Activated CD4-positive, alpha-beta T cell treated with anti-CD3 and anti-CD28 coated beads for 24 hours (primary cell): ENCODE measurements at regions not wholly inside any gene's neighbourhood (a gene's known extent, or its start where the extent isn't known, plus 50 kb on each side); places are given as distances from the start of the nearest gene placed in this dataset.

Experiments
- DNase-seq, 2 donors: peaks; one replicate each; pipeline ENCODE4 v3.0.0-alpha.2; 2020; ENCODE audit warnings: low read depth in 2 of 2

GRCh38 chr15:37260255-37260654, 159.9 kb upstream of the MEIS2 start:
- no peak for DNase-seq

DNA sequence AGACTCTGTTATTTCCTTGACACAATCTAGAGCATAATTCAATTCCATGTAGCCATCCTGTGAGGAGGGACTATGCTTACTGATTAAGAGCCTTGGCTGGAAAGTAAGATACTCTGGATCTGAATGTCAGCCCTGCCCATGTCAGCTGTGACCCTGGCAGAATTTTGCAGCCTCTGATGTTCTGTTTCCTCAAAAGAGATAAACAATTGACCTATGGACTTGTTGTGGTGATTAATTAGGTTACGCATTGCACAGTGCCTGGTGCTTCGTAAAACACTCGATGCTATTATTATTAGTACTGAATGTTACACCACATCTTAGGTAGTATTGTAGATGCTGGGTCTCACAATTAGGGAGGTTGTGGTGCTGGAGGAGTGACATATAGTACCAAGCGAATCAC, 161.3 kb upstream of the MEIS2 start:
- no peak for DNase-seq

DNA sequence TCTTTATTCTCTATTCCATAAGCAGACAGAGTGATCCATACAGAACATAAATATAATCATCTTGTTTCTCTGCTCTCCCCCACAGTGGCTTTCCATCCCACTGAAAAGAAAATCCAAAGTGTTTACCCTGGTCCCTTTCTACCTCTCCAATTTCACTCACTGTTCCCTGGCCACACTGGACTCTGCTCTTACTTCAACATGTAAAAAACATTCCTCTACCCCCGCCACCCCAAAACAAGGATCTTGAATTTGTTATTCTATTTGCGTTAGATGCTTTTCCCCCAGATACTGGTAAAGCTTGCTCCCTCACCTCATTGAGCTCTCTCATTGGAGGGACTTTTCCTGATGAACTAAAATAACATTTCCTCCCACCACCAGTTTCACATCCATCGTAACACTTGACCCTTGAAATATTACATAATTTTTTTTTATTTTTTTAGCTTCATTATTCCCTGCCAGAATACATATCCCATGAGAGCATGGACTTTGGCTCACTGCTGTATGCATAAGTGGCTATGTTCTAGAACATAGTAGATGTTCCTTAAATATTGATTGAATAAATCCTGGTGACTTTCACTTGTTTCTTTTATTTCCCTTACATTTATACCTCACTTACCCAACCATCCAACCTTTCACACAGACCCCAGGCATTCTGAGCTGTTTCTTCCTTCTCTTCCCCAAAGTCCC, 162.7 kb upstream of the MEIS2 start:
- no peak for DNase-seq

GRCh38 chr15:37289109-37289765, 188.9 kb upstream of the MEIS2 start:
- no peak for DNase-seq

GRCh38 chr15:37291920-37292319, 191.6 kb upstream of the MEIS2 start:
- DNase-seq, result no peak

GRCh38 chr15:37298271-37298670, 197.9 kb upstream of the MEIS2 start:
- DNase-seq, result no peak

DNA sequence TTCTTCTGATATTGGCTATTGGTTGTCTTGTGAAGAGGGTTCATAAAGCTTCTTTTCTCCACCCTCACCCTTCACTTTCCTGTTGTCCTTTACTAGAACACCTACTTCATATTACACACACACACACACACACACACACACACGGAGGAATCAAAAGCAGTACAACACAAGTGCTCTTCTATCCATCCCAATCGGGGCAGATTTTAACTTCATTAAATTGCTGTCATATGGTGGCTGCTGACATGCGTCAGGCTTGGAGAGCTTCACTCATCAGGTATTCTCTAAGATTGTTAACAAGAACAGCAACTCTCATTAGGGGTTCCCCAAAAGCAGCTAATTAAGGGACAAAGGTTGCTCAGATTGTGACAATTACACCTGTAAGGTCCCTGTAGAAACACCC, 239.1 kb upstream of the MEIS2 start:
- DNase-seq, result no peak

- DNase-seq, result no peak
These were observed 239.5 kb upstream of the MEIS2 start for GRCh38 chr15:37339856-37340255.

- DNase-seq, result no peak
These were observed 240.1 kb upstream of the MEIS2 start for GRCh38 chr15:37340438-37340837.

GRCh38 chr15:37359101-37359892, 258.9 kb upstream of the MEIS2 start:
- no peak for DNase-seq

- no peak for DNase-seq
These were observed 259.5 kb upstream of the MEIS2 start for GRCh38 chr15:37359893-37360290.

GRCh38 chr15:37360724-37361123, 260.4 kb upstream of the MEIS2 start:
- no peak for DNase-seq

DNA sequence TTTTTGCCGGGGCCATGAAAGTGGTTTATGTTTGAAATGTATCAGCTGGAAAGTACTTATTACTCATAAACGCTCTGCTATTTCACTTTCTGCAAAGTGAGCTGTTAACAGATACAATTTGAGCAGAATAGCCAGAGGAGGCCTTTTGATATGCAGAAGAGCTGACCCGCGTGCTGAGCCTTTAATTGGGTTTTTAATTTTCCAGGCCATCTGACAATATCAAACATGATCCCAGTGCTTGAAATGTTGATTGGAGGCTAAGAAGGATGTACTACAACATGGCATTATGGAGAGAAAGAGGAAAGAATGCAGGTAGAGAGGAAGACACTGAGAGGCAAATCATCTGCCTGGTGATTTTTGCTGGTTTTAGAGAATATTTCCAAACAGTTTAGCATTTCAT, 261.3 kb upstream of the MEIS2 start:
- DNase-seq, result no peak

DNA sequence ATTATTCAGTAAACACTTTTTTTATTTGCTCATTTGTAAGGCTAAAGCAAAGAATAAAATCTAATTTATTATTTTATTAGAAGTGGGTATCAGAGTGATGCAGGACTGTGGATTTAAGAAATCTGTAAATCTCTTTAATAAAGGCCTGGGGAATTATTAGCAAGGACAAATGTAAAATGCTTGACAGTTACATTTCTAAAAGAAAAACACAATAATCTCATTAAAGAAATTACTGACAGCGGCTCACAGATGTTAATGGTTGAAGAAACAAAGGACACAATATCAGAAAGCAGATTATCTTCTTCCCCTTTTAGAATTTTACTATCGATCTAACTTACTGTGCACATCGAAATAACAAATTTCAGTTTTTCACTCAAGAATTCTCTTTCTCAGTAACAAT, 262.1 kb upstream of the MEIS2 start:
- DNase-seq, result no peak

GRCh38 chr15:37368961-37369360, 268.6 kb upstream of the MEIS2 start:
- DNase-seq, result no peak

DNA sequence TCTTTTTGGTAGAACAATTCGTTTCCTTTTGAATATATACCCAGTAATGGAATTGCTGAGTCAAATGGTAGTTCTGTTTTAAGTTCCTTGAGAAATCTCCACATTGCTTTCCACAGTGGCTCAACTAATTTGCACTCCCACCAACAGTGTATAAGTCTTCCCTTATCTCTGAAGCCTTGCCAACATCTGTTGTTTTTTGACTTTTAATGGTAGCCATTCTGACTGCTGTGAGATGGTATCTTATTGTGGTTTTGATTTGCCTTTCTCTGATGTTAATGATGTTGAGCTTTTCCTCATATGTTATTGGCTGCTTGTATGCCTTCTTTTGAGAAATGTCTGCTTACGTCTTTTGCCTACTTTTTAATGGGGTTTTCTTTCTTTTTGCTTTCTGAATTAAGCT, 270.6 kb upstream of the MEIS2 start:
- no peak for DNase-seq

DNA sequence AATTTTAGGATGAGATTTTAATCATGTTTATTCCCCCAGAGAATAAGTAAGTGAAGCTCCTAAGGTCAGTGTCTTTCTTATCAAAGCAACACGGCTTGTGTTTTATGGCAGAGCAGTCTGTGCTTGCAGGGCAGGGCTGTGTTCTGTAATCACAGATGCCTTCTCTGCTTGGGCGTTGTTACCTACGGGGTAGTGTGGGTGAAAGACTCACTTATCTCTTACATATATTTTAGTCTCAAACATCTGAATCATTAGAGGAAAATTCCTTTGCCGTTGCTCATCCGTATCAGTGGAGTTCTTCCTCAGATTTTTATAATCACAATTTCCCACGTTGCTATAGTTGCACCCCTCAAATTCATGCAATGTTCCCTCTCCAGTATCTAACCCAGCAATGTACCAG, 271.7 kb upstream of the MEIS2 start:
- DNase-seq, result no peak

DNA sequence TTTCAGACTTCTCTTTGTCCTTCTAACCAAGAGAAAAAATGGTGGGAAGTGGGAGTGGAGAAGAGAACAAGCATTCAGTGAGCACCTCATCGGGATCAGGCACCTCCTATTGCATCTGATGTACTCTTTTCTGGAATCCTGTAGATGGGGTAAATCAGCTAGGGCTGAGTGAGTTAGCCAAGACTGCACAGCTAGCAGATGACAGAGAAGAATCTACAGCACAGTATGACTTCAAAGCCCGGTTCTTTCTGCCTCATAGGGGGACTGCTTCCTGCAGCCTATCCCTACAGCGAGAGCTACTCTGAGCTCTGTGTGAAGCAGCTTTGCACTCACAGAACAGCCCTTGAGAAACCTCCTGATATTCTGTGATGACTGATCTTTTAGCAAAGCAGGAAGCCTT, 275.2 kb upstream of the MEIS2 start:
- DNase-seq, result no peak

GRCh38 chr15:37377428-37377827, 277.1 kb upstream of the MEIS2 start:
- DNase-seq, result no peak

GRCh38 chr15:37394402-37395099, 294.2 kb upstream of the MEIS2 start:
- no peak for DNase-seq

GRCh38 chr15:37395100-37395468, 294.7 kb upstream of the MEIS2 start:
- DNase-seq, result no peak

DNA sequence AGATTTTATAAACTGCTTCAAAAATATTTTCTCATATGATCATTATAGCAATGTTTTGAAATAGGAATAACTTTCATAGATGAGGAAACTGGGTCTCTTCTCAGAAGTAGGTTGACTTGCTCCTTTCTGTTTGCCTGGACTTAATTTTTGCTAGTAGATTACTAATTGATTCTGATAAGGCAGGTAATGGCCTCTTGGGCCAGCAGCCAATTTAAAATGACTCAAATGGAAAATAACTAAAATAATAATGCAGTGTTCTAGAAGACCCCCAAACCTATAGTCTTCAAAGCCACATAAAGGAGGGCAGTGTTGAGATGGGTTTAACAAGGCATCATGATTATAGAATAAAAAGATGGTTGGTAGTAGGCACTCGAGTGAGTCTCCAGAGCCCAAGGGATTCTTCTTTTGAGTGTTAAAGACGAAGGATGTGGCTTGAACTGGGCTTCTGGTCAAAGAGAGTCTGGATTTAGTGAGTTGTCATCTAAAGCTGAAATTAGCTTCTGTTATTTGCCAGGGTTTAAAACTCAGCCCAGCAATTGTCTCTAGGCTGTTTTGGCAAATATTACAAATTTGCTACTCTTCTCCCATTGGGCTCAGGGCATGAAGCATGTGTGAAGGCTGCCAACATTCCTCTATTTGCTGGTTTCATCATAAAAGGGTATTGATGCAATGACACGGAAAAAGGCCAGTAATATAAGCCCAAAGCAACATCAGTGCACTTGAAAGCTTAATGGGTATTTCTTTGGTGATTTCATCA, 297.1 kb upstream of the MEIS2 start:
- no peak for DNase-seq
